ENCODE measurements at regions not wholly inside any gene's neighbourhood (a gene's known extent, or its start where the extent isn't known, plus 50 kb on each side); places are given as distances from the start of the nearest gene placed in this dataset.

GRCh38 chr10:90286406-90286805, 571.4 kb downstream of the HTR7 start:
- no peaks in the 10 kb centered on the region for H3K4me1 ChIP-seq (ENCODE audit: low read depth, poor library complexity, severe bottlenecking)
- H3K79me2 ChIP-seq (ENCODE audit: insufficient read depth, low read depth): no peaks in the 10 kb centered on the region
- H3K36me3 ChIP-seq (ENCODE audit: insufficient read depth): no peaks in the 10 kb centered on the region
- H3K27ac ChIP-seq: no peak overlapping the region
- no peak overlapping the region for H3K4me3 ChIP-seq (IDR thresholded peaks at IDR 0.05; ENCODE audit: insufficient read depth, low read depth, low read length)
- H3K4me2 ChIP-seq: no peak overlapping the region
- no peak overlapping the region for H3K9ac ChIP-seq
- no peak overlapping the region for H2AFZ ChIP-seq (ENCODE audit: low read depth)
- H4K20me1 ChIP-seq (ENCODE audit: insufficient read depth): no peaks in the 10 kb centered on the region
- no peaks in the 10 kb centered on the region for H3K27me3 ChIP-seq (ENCODE audit: insufficient read depth, low read depth)
- TF ChIP-seq, protein P1, sequence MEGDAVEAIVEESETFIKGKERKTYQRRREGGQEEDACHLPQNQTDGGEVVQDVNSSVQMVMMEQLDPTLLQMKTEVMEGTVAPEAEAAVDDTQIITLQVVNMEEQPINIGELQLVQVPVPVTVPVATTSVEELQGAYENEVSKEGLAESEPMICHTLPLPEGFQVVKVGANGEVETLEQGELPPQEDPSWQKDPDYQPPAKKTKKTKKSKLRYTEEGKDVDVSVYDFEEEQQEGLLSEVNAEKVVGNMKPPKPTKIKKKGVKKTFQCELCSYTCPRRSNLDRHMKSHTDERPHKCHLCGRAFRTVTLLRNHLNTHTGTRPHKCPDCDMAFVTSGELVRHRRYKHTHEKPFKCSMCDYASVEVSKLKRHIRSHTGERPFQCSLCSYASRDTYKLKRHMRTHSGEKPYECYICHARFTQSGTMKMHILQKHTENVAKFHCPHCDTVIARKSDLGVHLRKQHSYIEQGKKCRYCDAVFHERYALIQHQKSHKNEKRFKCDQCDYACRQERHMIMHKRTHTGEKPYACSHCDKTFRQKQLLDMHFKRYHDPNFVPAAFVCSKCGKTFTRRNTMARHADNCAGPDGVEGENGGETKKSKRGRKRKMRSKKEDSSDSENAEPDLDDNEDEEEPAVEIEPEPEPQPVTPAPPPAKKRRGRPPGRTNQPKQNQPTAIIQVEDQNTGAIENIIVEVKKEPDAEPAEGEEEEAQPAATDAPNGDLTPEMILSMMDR (conservative IDR thresholded peaks at IDR 0.05; ENCODE audit: low read depth, low read length): no peak

DNA sequence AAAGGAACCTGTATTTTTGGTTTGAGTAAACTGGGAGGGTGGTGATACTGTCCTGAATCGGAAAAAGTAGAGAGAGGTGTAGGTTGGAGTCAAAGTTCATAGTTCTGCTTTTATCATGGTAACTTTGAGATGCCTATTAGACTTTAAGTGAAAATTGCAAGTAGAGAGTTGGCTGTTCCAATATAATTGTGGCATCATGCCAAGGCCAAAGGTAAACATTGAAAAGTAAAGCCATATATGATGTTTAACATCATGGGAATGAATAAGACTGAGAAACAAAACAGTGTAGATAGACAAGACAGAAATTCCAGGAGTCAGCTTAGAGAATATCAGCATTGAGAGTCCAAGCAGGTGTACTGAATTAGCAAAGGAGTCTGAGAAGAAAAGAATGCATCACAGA, 570.9 kb downstream of the HTR7 start:
- Histone ChIP-seq H3K9ac (no peak overlapping the region), H3K4me1 (ENCODE audit: low read depth, poor library complexity, severe bottlenecking) (no peaks in the 10 kb centered on the region), H4K20me1 (ENCODE audit: insufficient read depth) (no peaks in the 10 kb centered on the region), H2AFZ (ENCODE audit: low read depth) (no peak overlapping the region), H3K27ac (no peak overlapping the region), H3K79me2 (ENCODE audit: insufficient read depth, low read depth) (no peaks in the 10 kb centered on the region), H3K4me2 (no peak overlapping the region), H3K27me3 (ENCODE audit: insufficient read depth, low read depth) (no peaks in the 10 kb centered on the region), H3K36me3 (ENCODE audit: insufficient read depth) (no peaks in the 10 kb centered on the region), H3K4me3 (IDR thresholded peaks at IDR 0.05; ENCODE audit: insufficient read depth, low read depth, low read length) (no peak overlapping the region)
- TF ChIP-seq, protein P1 (conservative IDR thresholded peaks at IDR 0.05; ENCODE audit: low read depth, low read length): no peak

- Histone ChIP-seq H3K79me2 (ENCODE audit: insufficient read depth, low read depth) (no peaks in the 10 kb centered on the region), H3K4me3 (IDR thresholded peaks at IDR 0.05; ENCODE audit: insufficient read depth, low read depth, low read length) (no peak overlapping the region), H4K20me1 (ENCODE audit: insufficient read depth) (no peaks in the 10 kb centered on the region), H3K27ac (no peak overlapping the region), H2AFZ (ENCODE audit: low read depth) (no peak overlapping the region), H3K4me1 (ENCODE audit: low read depth, poor library complexity, severe bottlenecking) (no peaks in the 10 kb centered on the region), H3K9ac (no peak overlapping the region), H3K4me2 (no peak overlapping the region), H3K27me3 (ENCODE audit: insufficient read depth, low read depth) (no peaks in the 10 kb centered on the region), H3K36me3 (ENCODE audit: insufficient read depth) (no peaks in the 10 kb centered on the region)
- TF ChIP-seq, protein P1 (conservative IDR thresholded peaks at IDR 0.05; ENCODE audit: low read depth, low read length): no peak
Measured at GRCh38 chr10:90288391-90288933, 569.4 kb downstream of the HTR7 start.

GRCh38 chr10:90289037-90289436, 568.8 kb downstream of the HTR7 start:
- Histone ChIP-seq H3K27me3 (ENCODE audit: insufficient read depth, low read depth) (no peaks in the 10 kb centered on the region), H3K9ac (no peak overlapping the region), H3K4me1 (ENCODE audit: low read depth, poor library complexity, severe bottlenecking) (no peaks in the 10 kb centered on the region), H3K79me2 (ENCODE audit: insufficient read depth, low read depth) (no peaks in the 10 kb centered on the region), H2AFZ (ENCODE audit: low read depth) (no peak overlapping the region), H3K4me3 (IDR thresholded peaks at IDR 0.05; ENCODE audit: insufficient read depth, low read depth, low read length) (no peak overlapping the region), H4K20me1 (ENCODE audit: insufficient read depth) (no peaks in the 10 kb centered on the region), H3K36me3 (ENCODE audit: insufficient read depth) (no peaks in the 10 kb centered on the region), H3K27ac (no peak overlapping the region), H3K4me2 (no peak overlapping the region)
- TF ChIP-seq, protein P1 (conservative IDR thresholded peaks at IDR 0.05; ENCODE audit: low read depth, low read length): no peak

All from KMS-11 (cell line).